ENCODE measurements at regions not wholly inside any gene's neighbourhood (a gene's known extent, or its start where the extent isn't known, plus 50 kb on each side); places are given as distances from the start of the nearest gene placed in this dataset.

- no peak for DNase-seq (ENCODE audit: low spot score)
These were observed 307.5 kb downstream of the DHX35 start for GRCh38 chr20:39269493-39270217.

DNA sequence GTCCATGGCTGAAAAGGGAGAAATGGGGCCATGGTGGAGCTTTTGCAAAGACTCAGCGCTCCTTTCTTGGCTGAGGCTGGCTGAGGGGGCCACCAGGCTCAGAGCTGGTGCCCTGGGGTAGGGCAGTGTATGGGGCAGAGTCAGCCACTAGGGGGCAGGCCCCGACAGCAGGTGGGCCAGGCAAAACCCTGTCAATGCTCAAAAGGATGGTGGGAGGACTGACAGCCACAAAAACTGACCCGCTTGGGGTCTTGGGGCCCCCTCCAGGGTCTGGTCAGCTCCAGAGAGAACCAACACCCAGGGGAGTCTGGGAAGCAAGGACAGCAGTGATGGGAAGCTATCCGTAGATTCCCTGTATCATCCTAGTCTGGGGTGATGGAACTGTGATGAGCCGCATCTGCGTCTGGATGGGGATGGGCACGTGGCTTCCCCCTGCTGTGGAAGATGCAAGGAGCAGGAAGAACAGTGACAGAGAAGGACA is 306.9 kb downstream of the DHX35 start:
- DNase-seq (ENCODE audit: low spot score), result peak; percentile 9

GRCh38 chr20:39268491-39268951 is 306.4 kb downstream of the DHX35 start:
- DNase-seq (ENCODE audit: low spot score), result no peak

DNA sequence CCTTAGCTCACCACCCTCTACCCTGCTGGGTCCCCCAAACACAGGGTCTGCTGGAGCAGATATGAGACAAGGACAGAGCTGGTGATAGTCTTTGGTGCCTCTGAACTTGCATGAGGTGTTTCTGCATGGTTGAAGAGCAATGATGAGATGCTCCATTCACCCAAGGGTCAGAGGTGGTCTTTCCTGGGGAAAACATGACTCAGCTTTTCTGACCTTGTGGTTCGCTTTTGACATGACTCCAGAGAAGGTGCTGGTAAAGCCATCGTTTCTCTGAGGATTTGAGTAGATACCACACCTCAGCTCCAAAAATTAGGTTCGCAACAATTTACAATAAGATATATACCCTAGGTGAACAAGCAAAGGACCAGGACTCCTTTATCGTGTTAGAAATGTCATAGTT is 304.8 kb downstream of the DHX35 start:
- no peak for DNase-seq (ENCODE audit: low spot score)

- peak; percentile 58 for DNase-seq (ENCODE audit: low spot score)
These were observed 302.5 kb downstream of the DHX35 start for GRCh38 chr20:39264506-39265172.

- no peak for DNase-seq (ENCODE audit: low spot score)
These were observed 300.9 kb downstream of the DHX35 start for GRCh38 chr20:39263076-39263475.

DNA sequence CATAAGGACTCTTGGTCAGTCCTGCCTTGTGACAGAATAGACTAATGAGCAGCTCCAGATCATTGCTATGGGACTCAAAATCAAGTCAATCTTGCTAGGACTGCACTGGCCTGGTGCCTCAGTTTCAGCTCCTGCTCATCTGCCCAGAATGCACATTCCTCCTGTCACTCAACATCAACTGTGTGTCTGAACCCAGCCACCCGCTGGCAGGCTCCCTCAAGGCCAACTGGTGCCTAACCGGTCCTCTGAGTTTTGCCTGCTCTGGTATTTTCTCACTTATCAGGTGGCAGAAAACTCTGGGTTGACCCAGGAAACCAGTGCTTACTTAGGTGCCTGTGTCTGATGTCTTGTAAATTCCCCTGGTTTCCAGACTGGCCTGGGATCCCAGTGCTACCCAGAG is 297.7 kb downstream of the DHX35 start:
- no peak for DNase-seq (ENCODE audit: low spot score)

DNA sequence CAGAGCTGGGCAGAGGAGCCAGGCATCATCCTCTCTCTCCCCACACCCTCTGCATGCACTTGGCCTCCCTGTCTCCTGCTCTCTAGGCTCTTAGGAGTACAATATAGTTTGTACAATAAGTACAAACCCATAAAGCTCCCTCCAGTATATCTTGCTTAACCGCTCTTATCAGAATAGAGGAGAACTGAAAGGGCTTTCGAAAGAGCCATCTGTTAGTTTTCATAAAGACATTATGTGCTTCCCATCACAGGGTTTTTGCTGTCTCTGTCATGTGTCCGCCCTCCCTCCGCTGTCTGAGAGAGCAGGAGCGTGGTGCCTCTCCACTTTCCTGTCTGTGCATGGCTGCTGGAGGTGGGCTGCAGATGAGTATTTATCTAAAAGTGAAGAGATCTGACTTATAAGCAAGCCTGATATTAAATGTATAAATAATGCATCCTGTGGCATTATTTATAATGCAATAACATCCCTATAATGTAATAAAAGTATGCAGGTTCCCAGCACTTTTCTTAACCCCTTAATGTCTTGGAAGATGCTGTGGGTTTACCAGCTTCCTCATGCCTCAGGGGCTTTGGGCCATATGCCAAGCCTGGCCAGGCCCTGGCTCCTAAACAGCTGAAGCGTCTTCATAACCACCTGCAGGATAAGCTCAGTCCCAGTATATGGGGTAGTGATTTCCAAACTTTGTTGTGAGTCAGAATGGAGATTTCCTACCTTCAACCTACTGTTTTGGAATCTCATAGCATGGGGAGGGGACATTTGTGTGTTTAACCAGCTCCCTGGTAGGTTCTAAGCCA is 297.1 kb downstream of the DHX35 start:
- no peak for DNase-seq (ENCODE audit: low spot score)

GRCh38 chr20:39258253-39258652 is 296.1 kb downstream of the DHX35 start:
- DNase-seq (ENCODE audit: low spot score), result no peak

- no peak for DNase-seq (ENCODE audit: low spot score)
These were observed 291.1 kb downstream of the DHX35 start for GRCh38 chr20:39253051-39253755.

- no peak for DNase-seq (ENCODE audit: low spot score)
These were observed 289.9 kb downstream of the DHX35 start for GRCh38 chr20:39252035-39252434.

- no peak for DNase-seq (ENCODE audit: low spot score)
These were observed 287.7 kb downstream of the DHX35 start for GRCh38 chr20:39249798-39250197.

DNA sequence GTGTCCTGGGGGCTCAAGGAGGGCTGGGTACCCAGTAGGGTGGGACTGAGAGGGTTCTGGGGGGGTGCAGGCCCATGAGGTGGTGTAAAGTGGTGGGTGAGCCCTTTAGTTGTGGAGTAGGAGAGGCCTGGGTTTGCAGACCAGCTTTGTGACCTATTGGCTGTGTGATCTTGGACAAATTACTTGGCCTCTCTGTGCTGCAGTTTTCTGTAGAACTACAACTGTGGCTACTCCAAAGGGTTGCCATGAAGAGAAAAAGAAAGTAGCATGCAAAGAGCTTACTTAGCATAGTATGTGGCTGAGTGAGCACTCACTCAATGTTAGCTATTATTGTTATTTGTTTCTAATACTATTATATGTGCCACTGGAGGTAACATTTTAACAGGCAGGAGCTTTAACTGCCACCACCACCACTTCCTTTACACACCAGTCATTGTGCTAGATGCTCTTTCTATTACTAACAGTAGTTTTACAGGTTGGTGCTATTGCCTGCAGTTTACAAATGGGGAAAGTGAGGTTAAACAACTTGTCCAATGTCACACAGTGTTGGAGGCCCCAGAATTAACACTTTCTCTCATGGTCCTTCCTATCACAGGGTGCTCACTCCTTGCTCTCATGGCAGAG is 286.8 kb downstream of the DHX35 start:
- DNase-seq (ENCODE audit: low spot score), result no peak

- no peak for DNase-seq (ENCODE audit: low spot score)
These were observed 286.2 kb downstream of the DHX35 start for GRCh38 chr20:39248171-39248861.

DNA sequence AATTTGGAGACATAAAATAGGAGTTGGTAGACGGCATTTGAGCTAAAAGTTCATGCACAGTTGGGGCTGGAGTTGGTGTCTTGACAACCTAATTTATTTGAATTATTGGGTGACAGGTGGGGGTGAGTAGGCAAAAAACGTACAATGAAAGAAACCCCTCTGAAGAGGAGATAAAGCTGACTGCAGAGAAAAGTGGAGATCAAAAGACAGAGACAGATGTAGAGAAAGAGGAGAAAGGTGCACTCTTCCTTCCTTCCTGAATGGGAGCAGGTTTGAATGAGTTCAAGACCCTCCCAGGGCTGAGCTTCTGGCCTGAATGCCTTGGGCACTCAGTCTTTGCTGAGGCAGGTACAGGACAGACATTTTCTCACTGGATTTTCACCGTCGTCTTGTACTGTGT is 284.3 kb downstream of the DHX35 start:
- no peak for DNase-seq (ENCODE audit: low spot score)

GRCh38 chr20:39245685-39246311 is 283.7 kb downstream of the DHX35 start:
- no peak for DNase-seq (ENCODE audit: low spot score)

DNA sequence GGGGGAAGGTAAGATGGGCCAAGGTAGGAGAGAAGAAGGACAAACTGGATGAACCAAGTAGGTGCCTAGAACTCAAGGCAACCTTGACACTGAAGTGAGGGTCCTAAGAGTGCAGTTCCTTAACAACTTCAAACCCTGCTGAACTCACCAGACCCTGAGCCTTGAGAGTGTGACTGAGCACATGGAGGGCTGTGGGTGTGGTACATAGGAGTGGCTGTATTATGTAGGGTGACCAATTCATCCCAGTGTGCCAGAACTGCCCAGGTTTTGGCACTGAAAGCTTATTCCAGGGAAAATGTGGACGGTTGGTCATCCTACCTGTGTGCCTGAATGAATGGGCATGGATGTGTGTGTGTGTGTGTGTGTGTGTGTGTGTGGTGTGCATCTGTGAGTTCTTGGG is 281.8 kb downstream of the DHX35 start:
- DNase-seq (ENCODE audit: low spot score), result no peak

DNA sequence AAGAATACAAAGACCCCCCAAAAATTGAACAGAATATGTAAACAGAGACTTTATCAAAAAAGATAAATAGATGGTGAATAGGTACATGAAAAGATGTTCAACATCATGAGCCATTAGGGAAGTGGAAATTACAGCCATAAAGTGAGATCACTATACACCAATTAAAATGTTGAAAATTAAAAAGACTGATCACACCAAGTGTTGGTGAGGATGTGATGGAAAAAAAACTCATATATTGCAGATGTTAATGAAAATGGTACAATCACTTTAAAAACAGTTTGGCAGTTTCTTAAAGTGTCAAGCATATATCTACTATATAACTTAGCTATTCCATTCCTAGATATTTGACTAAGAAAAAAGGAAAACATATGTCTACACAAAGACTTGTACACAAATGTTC is 280.5 kb downstream of the DHX35 start:
- no peak for DNase-seq (ENCODE audit: low spot score)

DNA sequence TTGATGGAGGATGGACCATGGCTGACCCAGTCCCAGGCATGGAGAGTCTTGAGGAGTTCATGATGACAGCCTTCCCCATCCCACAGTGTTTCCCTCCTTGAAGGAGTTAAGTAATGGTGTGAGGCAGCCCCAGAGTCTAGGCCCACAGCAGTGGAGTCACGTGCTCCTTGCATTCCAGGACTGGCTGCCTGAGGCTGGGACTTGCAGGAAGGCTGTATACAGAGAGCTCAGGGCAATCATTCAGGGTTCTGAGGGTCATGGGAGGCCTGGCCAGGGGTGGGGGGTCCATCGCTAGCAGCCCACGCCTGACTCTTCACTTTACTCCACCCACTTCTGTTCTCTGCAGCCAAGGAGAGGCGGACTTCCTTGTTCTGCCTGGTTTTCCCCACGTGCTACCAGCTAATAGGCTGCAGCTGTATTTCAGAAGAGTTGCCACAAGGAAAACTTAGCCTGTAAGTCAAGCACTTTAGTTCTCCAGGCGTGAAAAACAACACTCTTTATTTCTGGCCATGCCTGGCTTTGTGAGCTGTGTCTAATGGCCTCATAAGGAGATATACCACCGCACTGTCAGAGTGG is 272.5 kb downstream of the DHX35 start:
- no peak for DNase-seq (ENCODE audit: low spot score)

DNA sequence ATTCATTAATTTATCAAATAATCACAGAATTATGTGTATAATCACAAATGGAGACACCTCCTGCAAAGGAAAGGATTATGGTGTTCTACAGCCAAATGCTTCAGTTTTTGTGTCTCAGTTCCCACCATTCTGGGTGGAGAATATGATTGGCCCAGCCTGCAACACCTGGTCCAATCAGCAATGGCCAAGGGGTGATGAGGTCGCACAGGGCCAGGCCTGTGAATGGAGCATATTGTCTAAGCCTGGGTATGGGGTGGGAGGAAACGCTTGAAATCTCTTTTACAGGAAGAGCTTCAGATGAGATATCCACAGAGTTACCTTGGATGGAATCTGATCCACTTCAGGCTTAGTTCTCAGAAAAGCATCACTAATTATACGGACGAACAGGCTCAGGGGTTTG is 271.6 kb downstream of the DHX35 start:
- no peak for DNase-seq (ENCODE audit: low spot score)

All from cerebellar cortex (tissue), 1 donor.